Nephron progenitor cell (in vitro differentiated cells): ENCODE measurements at regions not wholly inside any gene's neighbourhood (a gene's known extent, or its start where the extent isn't known, plus 50 kb on each side); places are given as distances from the start of the nearest gene placed in this dataset.

Source experiments
- DNase-seq: peaks from one replicate; pipeline ENCODE4 v3.0.0; 2021
- H3K27ac Mint-ChIP-seq: 2 replicates; pipeline ENCODE4 v1.8.0; 2021; ENCODE audit warnings: mild to moderate bottlenecking, moderate library complexity, mixed read lengths
- H3K27me3 Mint-ChIP-seq: 2 replicates; pipeline ENCODE4 v1.8.0; 2021; ENCODE audit warnings: mild to moderate bottlenecking, low read depth, mixed read lengths; ENCODE audit not compliant: poor library complexity
- H3K36me3 Mint-ChIP-seq: 2 replicates; pipeline ENCODE4 v1.8.0; 2021; ENCODE audit warnings: low read depth, mixed read lengths
- H3K4me1 Mint-ChIP-seq: 2 replicates; pipeline ENCODE4 v1.8.0; 2021; ENCODE audit warnings: mixed read lengths
- H3K4me3 Mint-ChIP-seq: 2 replicates; pipeline ENCODE4 v1.8.0; 2021; ENCODE audit warnings: mild to moderate bottlenecking, moderate library complexity, mixed read lengths
- H3K9me3 Mint-ChIP-seq: 2 replicates; pipeline ENCODE4 v1.8.0; 2021; ENCODE audit warnings: mild to moderate bottlenecking, moderate library complexity, mixed read lengths
- CTCF ChIP-seq: fragments of 200-600 bp; sonication (generic); IDR thresholded peaks from 2 replicates; pipeline ENCODE4 v1.5.0; 2021; ENCODE audit warnings: antibody characterized with exemption

DNA sequence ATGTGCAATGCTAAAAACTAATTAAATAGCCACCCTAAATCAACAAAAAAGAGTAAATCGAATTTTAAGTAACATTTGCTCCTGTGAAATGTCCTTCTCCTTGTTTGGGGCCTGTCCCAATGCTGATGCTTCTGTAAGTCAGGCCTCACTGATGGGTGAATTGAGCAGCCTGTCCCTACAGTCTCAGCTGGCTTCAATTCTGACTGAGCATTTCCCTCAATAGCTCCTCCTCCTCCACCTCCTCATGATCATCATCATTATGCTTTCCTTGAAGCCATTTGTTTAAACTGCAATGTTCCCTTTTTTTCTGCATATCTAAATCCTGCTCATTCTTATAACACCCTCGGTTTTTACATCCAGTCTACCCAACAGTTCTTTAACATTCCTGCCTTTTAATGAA is 137.2 kb upstream of the CELF4 start:
- peaks cover 10% of the 10 kb centered on the region for H3K27me3 Mint-ChIP-seq
- H3K4me3 Mint-ChIP-seq = no peak overlapping the region
- H3K4me1 Mint-ChIP-seq = no peaks in the 10 kb centered on the region
- H3K9me3 Mint-ChIP-seq = no peaks in the 10 kb centered on the region
- TF ChIP-seq CTCF = no peak
- no peaks in the 10 kb centered on the region for H3K36me3 Mint-ChIP-seq
- no peak overlapping the region for H3K27ac Mint-ChIP-seq
- no peak for DNase-seq

- peaks cover 10% of the 10 kb centered on the region for H3K27me3 Mint-ChIP-seq
- no peaks in the 10 kb centered on the region for H3K9me3 Mint-ChIP-seq
- H3K4me1 Mint-ChIP-seq = no peaks in the 10 kb centered on the region
- no peak for TF ChIP-seq CTCF
- H3K27ac Mint-ChIP-seq = no peak overlapping the region
- no peaks in the 10 kb centered on the region for H3K36me3 Mint-ChIP-seq
- no peak for DNase-seq
- no peak overlapping the region for H3K4me3 Mint-ChIP-seq
These were observed 136.4 kb upstream of the CELF4 start for GRCh38 chr18:37701967-37702366.

- no peaks in the 10 kb centered on the region for H3K4me1 Mint-ChIP-seq
- H3K36me3 Mint-ChIP-seq = no peaks in the 10 kb centered on the region
- H3K27ac Mint-ChIP-seq = no peak overlapping the region
- no peaks in the 10 kb centered on the region for H3K9me3 Mint-ChIP-seq
- H3K4me3 Mint-ChIP-seq = no peak overlapping the region
- no peak for DNase-seq
- H3K27me3 Mint-ChIP-seq = peaks cover 9% of the 10 kb centered on the region
- no peak for TF ChIP-seq CTCF
These were observed 133.0 kb upstream of the CELF4 start for GRCh38 chr18:37698508-37699040.

- H3K27me3 Mint-ChIP-seq = peaks cover 11% of the 10 kb centered on the region
- no peaks in the 10 kb centered on the region for H3K36me3 Mint-ChIP-seq
- no peak for DNase-seq
These were observed 128.9 kb upstream of the CELF4 start for GRCh38 chr18:37694516-37694915.

GRCh38 chr18:37691162-37691561 is 125.6 kb upstream of the CELF4 start:
- Mint-ChIP-seq H3K27me3 (peaks cover 20% of the 10 kb centered on the region), H3K36me3 (no peaks in the 10 kb centered on the region), H3K9me3 (no peaks in the 10 kb centered on the region), H3K27ac (no peak overlapping the region), H3K4me3 (no peak overlapping the region), H3K4me1 (no peaks in the 10 kb centered on the region)
- TF ChIP-seq CTCF = no peak
- no peak for DNase-seq

More at GRCh38 chr18:37694516-37694915, 128.9 kb upstream of the CELF4 start:
- Mint-ChIP-seq H3K4me3 (no peak overlapping the region), H3K4me1 (no peaks in the 10 kb centered on the region), H3K9me3 (no peaks in the 10 kb centered on the region), H3K27ac (no peak overlapping the region)
- TF ChIP-seq CTCF = no peak

DNA sequence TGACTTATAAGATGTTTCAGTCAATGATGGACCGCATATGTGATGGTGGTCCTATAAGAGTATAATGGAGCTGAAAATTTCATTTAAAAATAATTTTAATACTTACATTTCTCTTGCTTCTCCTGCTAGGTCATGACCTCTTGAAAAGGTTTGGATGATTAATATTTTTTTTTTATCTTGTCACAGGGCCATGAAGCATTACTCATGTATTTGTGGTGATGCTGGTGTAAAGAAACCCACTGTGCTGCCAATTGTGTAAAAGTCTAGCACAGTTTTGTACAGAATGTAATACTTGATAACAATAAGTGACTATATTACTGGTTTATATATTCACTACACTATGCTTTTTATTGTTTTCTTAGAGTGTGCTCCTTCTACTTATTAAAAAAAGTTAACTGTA is 124.2 kb upstream of the CELF4 start:
- no peak for DNase-seq
- H3K4me1 Mint-ChIP-seq = no peaks in the 10 kb centered on the region
- no peak for TF ChIP-seq CTCF
- peaks cover 13% of the 10 kb centered on the region for H3K27me3 Mint-ChIP-seq
- H3K36me3 Mint-ChIP-seq = no peaks in the 10 kb centered on the region
- no peak overlapping the region for H3K4me3 Mint-ChIP-seq
- no peak overlapping the region for H3K27ac Mint-ChIP-seq
- no peaks in the 10 kb centered on the region for H3K9me3 Mint-ChIP-seq
